Caco-2 (cell line): ENCODE measurements at regions not wholly inside any gene's neighbourhood (a gene's known extent, or its start where the extent isn't known, plus 50 kb on each side); places are given as distances from the start of the nearest gene placed in this dataset.

Experiments
- BruUV-seq: library from RNA; stranded (reverse); fragments of 400-500 nt; replicated peaks from 2 replicates; lab custom pipeline; 2021; lab: Mats Ljungman, UMichigan
- CTCF ChIA-PET: fragments of 300-600 bp; sonication (Branson Sonifier 250); formaldehyde crosslinking; loops from one replicate; lab custom pipeline; 2022; ENCODE audit warnings: antibody characterized with exemption; lab: Charles Lee
- POLR2A ChIA-PET: fragments of 300-600 bp; sonication (Branson Sonifier 250); formaldehyde crosslinking; loops from one replicate; lab custom pipeline; 2022; ENCODE audit warnings: antibody characterized with exemption; lab: Charles Lee
- DNase-seq, 2 experiments: peaks; one replicate each; pipeline versions ENCODE4 v3.0.0 to v3.0.0-alpha.2; 2020 to 2022
- H3K27me3 ChIP-seq: replicated peaks from 2 replicates; pipeline ENCODE4 v1.6.0; 2011; ENCODE audit warnings: low read length; ENCODE audit not compliant: control insufficient read depth, insufficient read depth
- H3K36me3 ChIP-seq: 2 replicates; pipeline ENCODE4 v1.5.1; 2011; ENCODE audit warnings: low read length; ENCODE audit not compliant: control insufficient read depth, insufficient read depth
- H3K4me1 ChIP-seq: fragments of 250-450 bp; sonication (Bioruptor Pico); 2 replicates; pipeline ENCODE4 v1.5.1; 2020; ENCODE audit warnings: mild to moderate bottlenecking
- H3K4me3 ChIP-seq: 2 replicates; pipeline ENCODE4 v1.5.1; 2011; ENCODE audit warnings: low read depth, mild to moderate bottlenecking, control low read depth, low read length
- H3K9me3 ChIP-seq: fragments of 250-450 bp; sonication (Bioruptor Pico); 2 replicates; pipeline ENCODE4 v1.5.1; 2020; ENCODE audit warnings: mild to moderate bottlenecking, moderate library complexity
- H3K27ac Mint-ChIP-seq: one replicate; pipeline ENCODE4 v1.8.0; 2022; ENCODE audit warnings: mixed read lengths; ENCODE audit not compliant: unreplicated experiment
- H3K27me3 Mint-ChIP-seq: one replicate; pipeline ENCODE4 v1.8.0; 2022; ENCODE audit warnings: mixed read lengths; ENCODE audit not compliant: insufficient read depth, unreplicated experiment
- H3K36me3 Mint-ChIP-seq: one replicate; pipeline ENCODE4 v1.8.0; 2022; ENCODE audit warnings: mild to moderate bottlenecking, mixed read lengths; ENCODE audit not compliant: insufficient read depth, unreplicated experiment
- H3K4me1 Mint-ChIP-seq: one replicate; pipeline ENCODE4 v1.8.0; 2022; ENCODE audit warnings: low read depth, mixed read lengths; ENCODE audit not compliant: unreplicated experiment
- H3K4me3 Mint-ChIP-seq: one replicate; pipeline ENCODE4 v1.8.0; 2022; ENCODE audit warnings: mild to moderate bottlenecking, moderate library complexity, mixed read lengths; ENCODE audit not compliant: unreplicated experiment
- H3K9me3 Mint-ChIP-seq: one replicate; pipeline ENCODE4 v1.8.0; 2022; ENCODE audit warnings: mixed read lengths; ENCODE audit not compliant: unreplicated experiment
- CTCF ChIP-seq, 2 experiments: fragments of 200-600 bp in 1 of 2; IDR thresholded peaks; 1 replicate in 1 of 2; 2 replicates in 1 of 2; pipeline versions ENCODE4 v1.5.1 to v1.8.0; 2011 to 2022; ENCODE audit warnings: antibody characterized with exemption in 1 of 2, control low read depth in 1 of 2, inconsistent platforms in 1 of 2, low read depth in 1 of 2, low read length in 1 of 2, mild to moderate bottlenecking in 1 of 2, moderate library complexity in 1 of 2; ENCODE audit not compliant: insufficient read depth in 1 of 2, severe bottlenecking in 1 of 2, unreplicated experiment in 1 of 2
- intact Hi-C: fragments of 100-400 bp; cut with micrococcal nuclease; formaldehyde crosslinking; loops from one replicate; pipeline ENCODE4 v1.10.0; 2022; ENCODE audit not compliant: unreplicated experiment

- TF ChIP-seq CTCF (IDR thresholded peaks at IDR 0.05; ENCODE audit: insufficient read depth in 1 of 2, low read depth in 1 of 2, low read length in 1 of 2, severe bottlenecking in 1 of 2, unreplicated experiment in 1 of 2) = no peak
- intact Hi-C loops = no loop called here
- Mint-ChIP-seq H3K27me3 (peaks cover 6% of the 10 kb centered on the region), H3K4me3 (no peak overlapping the region), H3K4me1 (no peaks in the 10 kb centered on the region), H3K9me3 (no peaks in the 10 kb centered on the region), H3K27ac (no peak overlapping the region), H3K36me3 (no peaks in the 10 kb centered on the region)
- Histone ChIP-seq H3K4me1 (no peaks in the 10 kb centered on the region), H3K9me3 (no peaks in the 10 kb centered on the region), H3K27me3 (no peaks in the 10 kb centered on the region), H3K36me3 (no peaks in the 10 kb centered on the region), H3K4me3 (no peak overlapping the region)
- POLR2A ChIA-PET = no interaction called here
- no peak for DNase-seq
- no TSS peak for BruUV-seq
- CTCF ChIA-PET = no interaction called here
Measured at GRCh38 chr9:84511651-84512050, 157.9 kb upstream of the NTRK2 start.

- no peak overlapping the region for H3K4me3 ChIP-seq
- H3K9me3 ChIP-seq = no peaks in the 10 kb centered on the region
- Mint-ChIP-seq H3K27ac (no peak overlapping the region), H3K4me1 (no peaks in the 10 kb centered on the region), H3K27me3 (peaks cover 6% of the 10 kb centered on the region), H3K4me3 (no peak overlapping the region), H3K9me3 (no peaks in the 10 kb centered on the region), H3K36me3 (no peaks in the 10 kb centered on the region)
- TF ChIP-seq CTCF (IDR thresholded peaks at IDR 0.05; ENCODE audit: insufficient read depth in 1 of 2, low read depth in 1 of 2, low read length in 1 of 2, severe bottlenecking in 1 of 2, unreplicated experiment in 1 of 2) = no peak
- intact Hi-C loops = no loop called here
- DNase-seq = no peak
- H3K27me3 ChIP-seq = no peaks in the 10 kb centered on the region
- no peaks in the 10 kb centered on the region for H3K4me1 ChIP-seq
- no peaks in the 10 kb centered on the region for H3K36me3 ChIP-seq
- CTCF ChIA-PET = no interaction called here
- POLR2A ChIA-PET = no interaction called here
- no TSS peak for BruUV-seq
Measured at GRCh38 chr9:84512493-84512892, 157.0 kb upstream of the NTRK2 start.

GRCh38 chr9:84513473-84513872 is 156.1 kb upstream of the NTRK2 start:
- Mint-ChIP-seq H3K36me3 (no peaks in the 10 kb centered on the region), H3K9me3 (no peaks in the 10 kb centered on the region), H3K4me1 (no peaks in the 10 kb centered on the region), H3K4me3 (no peak overlapping the region), H3K27ac (no peak overlapping the region), H3K27me3 (peaks cover 6% of the 10 kb centered on the region)
- Histone ChIP-seq H3K9me3 (no peaks in the 10 kb centered on the region), H3K36me3 (no peaks in the 10 kb centered on the region), H3K4me1 (no peaks in the 10 kb centered on the region), H3K4me3 (no peak overlapping the region), H3K27me3 (no peaks in the 10 kb centered on the region)
- TF ChIP-seq CTCF (IDR thresholded peaks at IDR 0.05; ENCODE audit: insufficient read depth in 1 of 2, low read depth in 1 of 2, low read length in 1 of 2, severe bottlenecking in 1 of 2, unreplicated experiment in 1 of 2) = no peak
- no peak for DNase-seq
- ChIA-PET CTCF (interaction anchor here (0.5 kb wide), 1 partner anchor 54 kb away, joined by 3 read pairs; no protein-coding TSS in a partner anchor), POLR2A (no interaction called here)
- BruUV-seq = no TSS peak
- intact Hi-C loops = no loop called here
